ENCODE measurements at regions not wholly inside any gene's neighbourhood (a gene's known extent, or its start where the extent isn't known, plus 50 kb on each side); places are given as distances from the start of the nearest gene placed in this dataset.

GRCh38 chr14:42877716-42878115 is 1271.0 kb downstream of the LRFN5 start:
- Histone ChIP-seq H3K4me1 (ENCODE audit: insufficient read depth, low read length, poor library complexity, severe bottlenecking) (no peaks in the 10 kb centered on the region), H3K36me3 (ENCODE audit: insufficient read depth, low read length, poor library complexity, severe bottlenecking) (no peaks in the 10 kb centered on the region), H3K27ac (ENCODE audit: low read depth, low read length, poor library complexity, severe bottlenecking) (no peak overlapping the region), H3K4me3 (ENCODE audit: low read depth, low read length, poor library complexity, severe bottlenecking) (no peak overlapping the region), H3K27me3 (replicated peaks; ENCODE audit: insufficient read depth, low read depth, low read length, poor library complexity) (no peaks in the 10 kb centered on the region), H3K9me3 (ENCODE audit: low read depth, low read length, poor library complexity, severe bottlenecking) (no peaks in the 10 kb centered on the region)
- BruUV-seq (replicated peaks), result no TSS peak
- no peak for DNase-seq (ENCODE audit: low spot score)
- ChIA-PET CTCF (no interaction called here), POLR2A (ENCODE audit: low non-redundant PET) (no interaction called here)
- no peak for TF ChIP-seq CTCF (conservative IDR thresholded peaks at IDR 0.05; ENCODE audit: low read depth, low read length)
- TF ChIP-seq EZH2 (IDR thresholded peaks at IDR 0.05; ENCODE audit: borderline replicate concordance, low read depth, low read length, poor library complexity, severe bottlenecking), result no peak
- intact Hi-C loops (cut with micrococcal nuclease; ENCODE audit: unreplicated experiment), result no loop called here

GRCh38 chr14:42872786-42873185 is 1266.1 kb downstream of the LRFN5 start:
- no peak for DNase-seq (ENCODE audit: low spot score)
- TF ChIP-seq CTCF (conservative IDR thresholded peaks at IDR 0.05; ENCODE audit: low read depth, low read length) (no peak), EZH2 (IDR thresholded peaks at IDR 0.05; ENCODE audit: borderline replicate concordance, low read depth, low read length, poor library complexity, severe bottlenecking) (no peak)
- no peak overlapping the region for H3K27ac ChIP-seq (ENCODE audit: low read depth, low read length, poor library complexity, severe bottlenecking)
- no peaks in the 10 kb centered on the region for H3K9me3 ChIP-seq (ENCODE audit: low read depth, low read length, poor library complexity, severe bottlenecking)
- POLR2A ChIA-PET (ENCODE audit: low non-redundant PET), result no interaction called here
- no peak overlapping the region for H3K4me3 ChIP-seq (ENCODE audit: low read depth, low read length, poor library complexity, severe bottlenecking)
- no peaks in the 10 kb centered on the region for H3K27me3 ChIP-seq (replicated peaks; ENCODE audit: insufficient read depth, low read depth, low read length, poor library complexity)
- H3K4me1 ChIP-seq (ENCODE audit: insufficient read depth, low read length, poor library complexity, severe bottlenecking), result no peaks in the 10 kb centered on the region
- H3K36me3 ChIP-seq (ENCODE audit: insufficient read depth, low read length, poor library complexity, severe bottlenecking), result no peaks in the 10 kb centered on the region
- CTCF ChIA-PET, result no interaction called here
- BruUV-seq (replicated peaks), result no TSS peak
- intact Hi-C loops (cut with micrococcal nuclease; ENCODE audit: unreplicated experiment), result no loop called here

DNA sequence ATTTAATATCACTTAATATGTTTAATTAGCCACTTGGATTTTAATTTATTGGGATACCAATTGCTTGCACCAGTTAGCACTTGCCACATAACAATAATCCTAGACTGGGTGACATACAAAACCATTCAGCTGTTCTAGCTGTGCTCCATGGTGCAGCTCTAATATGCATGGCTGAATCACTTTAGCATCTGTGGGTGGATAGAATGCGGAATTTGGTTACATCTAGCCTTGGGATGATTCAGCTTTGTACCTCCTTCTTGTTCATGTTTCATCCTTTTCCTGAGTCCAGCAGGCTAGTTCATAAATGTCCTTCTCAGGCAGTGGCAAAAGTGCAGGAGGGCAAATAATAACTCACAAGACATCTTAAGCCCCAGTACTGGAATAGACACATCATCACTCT is 1263.0 kb downstream of the LRFN5 start:
- no peak for DNase-seq (ENCODE audit: low spot score)
- intact Hi-C loops (cut with micrococcal nuclease; ENCODE audit: unreplicated experiment), result no loop called here
- CTCF ChIA-PET, result no interaction called here
- POLR2A ChIA-PET (ENCODE audit: low non-redundant PET), result no interaction called here
- Histone ChIP-seq H3K4me3 (ENCODE audit: low read depth, low read length, poor library complexity, severe bottlenecking) (no peak overlapping the region), H3K27ac (ENCODE audit: low read depth, low read length, poor library complexity, severe bottlenecking) (no peak overlapping the region), H3K4me1 (ENCODE audit: insufficient read depth, low read length, poor library complexity, severe bottlenecking) (no peaks in the 10 kb centered on the region), H3K36me3 (ENCODE audit: insufficient read depth, low read length, poor library complexity, severe bottlenecking) (no peaks in the 10 kb centered on the region), H3K9me3 (ENCODE audit: low read depth, low read length, poor library complexity, severe bottlenecking) (no peaks in the 10 kb centered on the region), H3K27me3 (replicated peaks; ENCODE audit: insufficient read depth, low read depth, low read length, poor library complexity) (no peaks in the 10 kb centered on the region)
- no peak for TF ChIP-seq EZH2 (IDR thresholded peaks at IDR 0.05; ENCODE audit: borderline replicate concordance, low read depth, low read length, poor library complexity, severe bottlenecking)
- TF ChIP-seq CTCF (conservative IDR thresholded peaks at IDR 0.05; ENCODE audit: low read depth, low read length), result no peak
- no TSS peak for BruUV-seq (replicated peaks)
